Neuronal stem cell (in vitro differentiated cells): ENCODE measurements at regions not wholly inside any gene's neighbourhood (a gene's known extent, or its start where the extent isn't known, plus 50 kb on each side); places are given as distances from the start of the nearest gene placed in this dataset.

Experiments used
- DNase-seq: peaks from one replicate; pipeline ENCODE4 v3.0.0-alpha.2; 2013; ENCODE audit warnings: low spot score
- H2AFZ ChIP-seq: one replicate; pipeline ENCODE4 v1.6.1; 2013; ENCODE audit warnings: mild to moderate bottlenecking, low read length, inconsistent platforms
- H2AK5ac ChIP-seq: 2 replicates; pipeline ENCODE4 v1.6.1; 2013; ENCODE audit warnings: low read depth, mild to moderate bottlenecking, inconsistent platforms, low read length, moderate library complexity, mixed read lengths
- H2BK120ac ChIP-seq: 2 replicates; pipeline ENCODE4 v1.6.1; 2013; ENCODE audit warnings: low read depth, mild to moderate bottlenecking, inconsistent platforms, low read length, moderate library complexity, mixed read lengths
- H2BK12ac ChIP-seq: one replicate; pipeline ENCODE4 v1.6.1; 2013; ENCODE audit warnings: low read length, inconsistent platforms
- H2BK15ac ChIP-seq: 2 replicates; pipeline ENCODE4 v1.6.1; 2013; ENCODE audit warnings: mild to moderate bottlenecking, low read length, inconsistent platforms, mixed read lengths
- H2BK5ac ChIP-seq: one replicate; pipeline ENCODE4 v1.6.1; 2013; ENCODE audit warnings: inconsistent platforms, mild to moderate bottlenecking, low read length, moderate library complexity
- H3K14ac ChIP-seq: one replicate; pipeline ENCODE4 v1.6.1; 2013; ENCODE audit warnings: low read length, inconsistent platforms
- H3K18ac ChIP-seq: 2 replicates; pipeline ENCODE4 v1.6.1; 2013; ENCODE audit warnings: low read length, inconsistent platforms
- H3K23ac ChIP-seq: 2 replicates; pipeline ENCODE4 v1.6.1; 2013; ENCODE audit warnings: low read depth, mild to moderate bottlenecking, mixed read lengths, low read length, inconsistent platforms; ENCODE audit not compliant: poor library complexity
- H3K27ac ChIP-seq: replicated peaks from 3 replicates; pipeline ENCODE4 v1.5.1; 2013; ENCODE audit warnings: low read length, inconsistent platforms
- H3K27me3 ChIP-seq, 3 experiments: 2 replicates each; pipeline ENCODE4 v1.6.1; 2013; ENCODE audit warnings: low read length in 3 of 3, mild to moderate bottlenecking in 2 of 3, inconsistent platforms in 1 of 3, low read depth in 1 of 3, mixed read lengths in 1 of 3, moderate library complexity in 1 of 3; ENCODE audit not compliant: control insufficient read depth in 3 of 3, insufficient read depth in 3 of 3
- H3K36me3 ChIP-seq, 2 donors: replicated peaks in 1 of 2; 2 replicates each; pipeline ENCODE4 v1.6.1; 2013; ENCODE audit warnings: low read length in 2 of 2; ENCODE audit not compliant: control insufficient read depth in 2 of 2, insufficient read depth in 2 of 2
- H3K4ac ChIP-seq: 2 replicates; pipeline ENCODE4 v1.6.1; 2013; ENCODE audit warnings: inconsistent platforms, mild to moderate bottlenecking, low read length, moderate library complexity
- H3K4me1 ChIP-seq, 2 donors: 1 replicate in 1 of 2; 2 replicates in 1 of 2; pipeline ENCODE4 v1.6.1; 2013; ENCODE audit warnings: low read length in 2 of 2, low read depth in 1 of 2; ENCODE audit not compliant: control insufficient read depth in 2 of 2, insufficient read depth in 1 of 2
- H3K4me2 ChIP-seq: one replicate; pipeline ENCODE4 v1.6.1; 2013; ENCODE audit warnings: mild to moderate bottlenecking, low read length, inconsistent platforms; ENCODE audit not compliant: insufficient read depth, poor library complexity, severe bottlenecking
- H3K4me3 ChIP-seq, 2 donors: 2 replicates each; pipeline ENCODE4 v1.5.1; 2013; ENCODE audit warnings: low read length in 2 of 2, mild to moderate bottlenecking in 2 of 2, inconsistent platforms in 1 of 2, moderate library complexity in 1 of 2
- H3K79me1 ChIP-seq: one replicate; pipeline ENCODE4 v1.6.1; 2013; ENCODE audit warnings: low read depth, mild to moderate bottlenecking, inconsistent platforms, low read length, moderate library complexity
- H3K9ac ChIP-seq: one replicate; pipeline ENCODE4 v1.6.1; 2013; ENCODE audit warnings: mild to moderate bottlenecking, low read depth, low read length, inconsistent platforms; ENCODE audit not compliant: poor library complexity
- H3K9me3 ChIP-seq, 2 donors: replicated peaks in 1 of 2; 2 replicates each; pipeline versions ENCODE3 to v1.6.1; 2013; ENCODE audit warnings: low read length in 2 of 2, mild to moderate bottlenecking in 2 of 2, inconsistent platforms in 1 of 2, low read depth in 1 of 2, mixed read lengths in 1 of 2, moderate library complexity in 1 of 2; ENCODE audit not compliant: control insufficient read depth in 2 of 2, insufficient read depth in 1 of 2
- H4K8ac ChIP-seq: one replicate; pipeline ENCODE4 v1.6.1; 2013; ENCODE audit warnings: low read depth, mild to moderate bottlenecking, inconsistent platforms, low read length, moderate library complexity
- H4K91ac ChIP-seq: one replicate; pipeline ENCODE4 v1.6.1; 2013; ENCODE audit warnings: low read length, low read depth, mild to moderate bottlenecking, inconsistent platforms; ENCODE audit not compliant: poor library complexity
- WGBS, 2 donors: extraction: QIAGEN DNeasy Blood & Tissue Kit; methylation state at CpG; one replicate each; pipeline ENCODE4 v1.1.7; 2013; ENCODE audit warnings: missing lambda C conversion rate in 2 of 2, mixed read lengths in 1 of 2; ENCODE audit not compliant: insufficient read length in 2 of 2, insufficient replicate concordance in 1 of 2; ENCODE audit errors: extremely low coverage in 2 of 2; 5-methylcytosine and 5-hydroxymethylcytosine counted together

GRCh38 chr5:20266066-20266465 is 278.1 kb upstream of the CDH18 start:
- no CpG with 5 or more reads among the region's 2 CpGs for WGBS, 2 donors
- no peak for DNase-seq
- H3K4me1 ChIP-seq, result no peaks in the 10 kb centered on the region
- no peak overlapping the region for H3K27ac ChIP-seq
- H3K14ac ChIP-seq, result no peak overlapping the region
- H3K23ac ChIP-seq, result no peak overlapping the region
- H4K8ac ChIP-seq, result no peak overlapping the region
- no peak overlapping the region for H2BK120ac ChIP-seq
- no peak overlapping the region for H3K4me2 ChIP-seq
- no peak overlapping the region for H4K91ac ChIP-seq
- H2AK5ac ChIP-seq, result no peak overlapping the region
- H3K27me3 ChIP-seq, result no peaks in the 10 kb centered on the region
- H2BK15ac ChIP-seq, result no peak overlapping the region
- H3K9ac ChIP-seq, result no peak overlapping the region
- no peaks in the 10 kb centered on the region for H3K9me3 ChIP-seq
- H2AFZ ChIP-seq, result no peak overlapping the region
- no peaks in the 10 kb centered on the region for H3K36me3 ChIP-seq
- H2BK12ac ChIP-seq, result no peak overlapping the region
- H3K4me3 ChIP-seq, result no peak overlapping the region
- H3K4ac ChIP-seq, result no peak overlapping the region
- H3K18ac ChIP-seq, result no peak overlapping the region
- no peaks in the 10 kb centered on the region for H3K79me1 ChIP-seq
- no peak overlapping the region for H2BK5ac ChIP-seq

GRCh38 chr5:20262896-20263295 is 274.9 kb upstream of the CDH18 start:
- no peak overlapping the region for H2AFZ ChIP-seq
- no peak overlapping the region for H3K18ac ChIP-seq
- no peak for DNase-seq
- no peak overlapping the region for H3K4me2 ChIP-seq
- H3K27me3 ChIP-seq, result no peaks in the 10 kb centered on the region
- H3K9me3 ChIP-seq, result no peaks in the 10 kb centered on the region
- no peak overlapping the region for H2AK5ac ChIP-seq
- no CpG with 5 or more reads among the region's 3 CpGs for WGBS, 2 donors
- H3K4me3 ChIP-seq, result no peak overlapping the region
- H3K9ac ChIP-seq, result no peak overlapping the region
- no peak overlapping the region for H3K4ac ChIP-seq
- H3K27ac ChIP-seq, result no peak overlapping the region
- no peaks in the 10 kb centered on the region for H3K79me1 ChIP-seq
- H2BK120ac ChIP-seq, result no peak overlapping the region
- H2BK12ac ChIP-seq, result no peak overlapping the region
- no peak overlapping the region for H3K14ac ChIP-seq
- no peak overlapping the region for H4K8ac ChIP-seq
- no peak overlapping the region for H3K23ac ChIP-seq
- no peaks in the 10 kb centered on the region for H3K36me3 ChIP-seq
- H3K4me1 ChIP-seq, result no peaks in the 10 kb centered on the region
- no peak overlapping the region for H2BK15ac ChIP-seq
- no peak overlapping the region for H2BK5ac ChIP-seq
- H4K91ac ChIP-seq, result no peak overlapping the region

GRCh38 chr5:20254748-20255147 is 266.7 kb upstream of the CDH18 start:
- WGBS, 2 donors, result no CpG with 5 or more reads among the region's 4 CpGs
- H2BK12ac ChIP-seq, result no peak overlapping the region
- H3K4me3 ChIP-seq, result no peak overlapping the region

GRCh38 chr5:20248118-20248517 is 260.1 kb upstream of the CDH18 start:
- no peak overlapping the region for H3K14ac ChIP-seq
- H3K79me1 ChIP-seq, result no peaks in the 10 kb centered on the region
- no CpG with 5 or more reads among the region's 1 CpG for WGBS, 2 donors
- H4K8ac ChIP-seq, result no peak overlapping the region
- H3K9me3 ChIP-seq, result no peaks in the 10 kb centered on the region
- no peak overlapping the region for H3K4me2 ChIP-seq
- H3K4ac ChIP-seq, result no peak overlapping the region
- H2AK5ac ChIP-seq, result no peak overlapping the region
- H2AFZ ChIP-seq, result no peak overlapping the region
- H2BK120ac ChIP-seq, result no peak overlapping the region
- no peaks in the 10 kb centered on the region for H3K36me3 ChIP-seq
- no peak overlapping the region for H2BK12ac ChIP-seq
- H3K18ac ChIP-seq, result no peak overlapping the region
- no peak overlapping the region for H4K91ac ChIP-seq
- no peak overlapping the region for H3K27ac ChIP-seq
- H2BK5ac ChIP-seq, result no peak overlapping the region
- H3K23ac ChIP-seq, result no peak overlapping the region
- no peak for DNase-seq
- H3K4me1 ChIP-seq, result no peaks in the 10 kb centered on the region
- H3K27me3 ChIP-seq, result no peaks in the 10 kb centered on the region
- H3K4me3 ChIP-seq, result no peak overlapping the region
- H2BK15ac ChIP-seq, result no peak overlapping the region
- H3K9ac ChIP-seq, result no peak overlapping the region

More at GRCh38 chr5:20254748-20255147, 266.7 kb upstream of the CDH18 start:
- H3K27ac ChIP-seq, result no peak overlapping the region
- H4K8ac ChIP-seq, result no peak overlapping the region
- H3K27me3 ChIP-seq, result no peaks in the 10 kb centered on the region
- H3K36me3 ChIP-seq, result no peaks in the 10 kb centered on the region
- H2AK5ac ChIP-seq, result no peak overlapping the region
- no peaks in the 10 kb centered on the region for H3K79me1 ChIP-seq
- no peaks in the 10 kb centered on the region for H3K9me3 ChIP-seq
- no peak overlapping the region for H3K4me2 ChIP-seq
- H3K23ac ChIP-seq, result no peak overlapping the region
- no peak overlapping the region for H3K9ac ChIP-seq
- no peaks in the 10 kb centered on the region for H3K4me1 ChIP-seq
- H3K14ac ChIP-seq, result no peak overlapping the region
- no peak for DNase-seq
- no peak overlapping the region for H2AFZ ChIP-seq
- no peak overlapping the region for H2BK15ac ChIP-seq
- no peak overlapping the region for H4K91ac ChIP-seq
- no peak overlapping the region for H3K4ac ChIP-seq
- no peak overlapping the region for H2BK120ac ChIP-seq
- H3K18ac ChIP-seq, result no peak overlapping the region
- no peak overlapping the region for H2BK5ac ChIP-seq
